HepG2 (cell line): ENCODE measurements at regions not wholly inside any gene's neighbourhood (a gene's known extent, or its start where the extent isn't known, plus 50 kb on each side); places are given as distances from the start of the nearest gene placed in this dataset.

Source experiments
- BCL6 ChIP-seq: IDR thresholded peaks from 2 replicates; pipeline ENCODE4 v1.6.1; 2016; ENCODE audit warnings: missing genetic modification reagents, missing compliant biosample characterization
- BCLAF1 ChIP-seq: fragments of 450-650 bp; IDR thresholded peaks from 2 replicates; pipeline ENCODE4 v1.6.1; 2017; ENCODE audit warnings: mild to moderate bottlenecking
- KLF9 ChIP-seq: IDR thresholded peaks from 2 replicates; pipeline ENCODE4 v1.6.1; 2016; ENCODE audit warnings: low read depth
- MED1 ChIP-seq: sonication (generic); formaldehyde crosslinking; IDR thresholded peaks from 2 replicates; pipeline ENCODE4 v1.4.0; 2020; ENCODE audit warnings: missing genetic modification reagents
- PHF21A ChIP-seq: sonication (generic); formaldehyde crosslinking; IDR thresholded peaks from 2 replicates; pipeline ENCODE4 v1.5.0; 2020; ENCODE audit warnings: mild to moderate bottlenecking, missing genetic modification reagents
- SAP130 ChIP-seq: IDR thresholded peaks from 2 replicates; pipeline ENCODE4 v1.6.1; 2016; ENCODE audit warnings: low read depth
- SOX6 ChIP-seq, 2 experiments: fragments of 450-650 bp in 1 of 2; sonication (generic) in 1 of 2; formaldehyde crosslinking in 1 of 2; IDR thresholded peaks; 2 replicates each; pipeline versions ENCODE4 v1.4.0 to v1.6.1; 2017 to 2020; ENCODE audit warnings: antibody characterized with exemption in 1 of 2, mild to moderate bottlenecking in 1 of 2, missing genetic modification reagents in 1 of 2
- SUZ12 ChIP-seq: fragments of 150-350 bp; IDR thresholded peaks from 2 replicates; pipeline ENCODE4 v1.6.1; 2014; ENCODE audit warnings: low read depth, low read length
- ZBTB3 ChIP-seq: sonication (generic); formaldehyde crosslinking; IDR thresholded peaks from 2 replicates; pipeline ENCODE4 v1.4.0; 2020; ENCODE audit warnings: low read depth, mild to moderate bottlenecking, moderate library complexity, missing genetic modification reagents, borderline replicate concordance
- ZFYVE20 ChIP-seq: sonication (generic); formaldehyde crosslinking; IDR thresholded peaks from 2 replicates; pipeline ENCODE4 v1.8.0; 2023; ENCODE audit warnings: low read depth, mild to moderate bottlenecking, moderate library complexity, missing genetic modification reagents, borderline replicate concordance
- ZNF234 ChIP-seq: sonication (generic); formaldehyde crosslinking; conservative IDR thresholded peaks from 2 replicates; pipeline ENCODE4 v1.5.1; 2020; ENCODE audit warnings: mild to moderate bottlenecking, missing genetic modification reagents
- ZNF329 ChIP-seq: sonication (generic); formaldehyde crosslinking; IDR thresholded peaks from 2 replicates; pipeline ENCODE4 v1.9.0; 2021; ENCODE audit warnings: low read depth, mild to moderate bottlenecking, missing genetic modification reagents
- ZNF333 ChIP-seq: sonication (generic); formaldehyde crosslinking; IDR thresholded peaks from 2 replicates; pipeline ENCODE4 v1.4.0; 2020; ENCODE audit warnings: mild to moderate bottlenecking, missing genetic modification reagents, borderline replicate concordance
- ZNF644 ChIP-seq: IDR thresholded peaks from 2 replicates; pipeline ENCODE4 v1.6.1; 2016; ENCODE audit warnings: low read depth
- ZNF75D ChIP-seq: sonication (generic); formaldehyde crosslinking; IDR thresholded peaks from 2 replicates; pipeline ENCODE4 v1.8.1; 2023; ENCODE audit warnings: missing genetic modification reagents, mild to moderate bottlenecking, borderline replicate concordance
- TF ChIP-seq, protein P1 (sequence below): IDR thresholded peaks from 2 replicates; pipeline ENCODE4 v1.6.1; 2012; ENCODE audit warnings: inconsistent platforms
- TF ChIP-seq, protein P2 (sequence below), 2 experiments: sonication (generic) in 1 of 2; formaldehyde crosslinking in 1 of 2; IDR thresholded peaks; 2 replicates each; pipeline versions ENCODE4 v1.6.1 to v1.9.0; 2014 to 2022; ENCODE audit warnings: antibody characterized with exemption in 1 of 2, borderline replicate concordance in 1 of 2, inconsistent platforms in 1 of 2, low read depth in 1 of 2, missing genetic modification reagents in 1 of 2
- TF ChIP-seq, protein P3 (sequence below), 2 experiments: IDR thresholded peaks; 2 replicates each; pipeline ENCODE4 v1.6.1; 2011 to 2012; ENCODE audit warnings: low read length in 2 of 2, borderline replicate concordance in 1 of 2, low read depth in 1 of 2, mild to moderate bottlenecking in 1 of 2, moderate library complexity in 1 of 2

GRCh38 chr5:15009420-15009819 lies 137.8 kb upstream of the ANKH start (continued):
- no peak for TF ChIP-seq SUZ12
- TF ChIP-seq, protein P1, sequence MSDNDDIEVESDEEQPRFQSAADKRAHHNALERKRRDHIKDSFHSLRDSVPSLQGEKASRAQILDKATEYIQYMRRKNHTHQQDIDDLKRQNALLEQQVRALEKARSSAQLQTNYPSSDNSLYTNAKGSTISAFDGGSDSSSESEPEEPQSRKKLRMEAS, result no peak
- TF ChIP-seq BCL6 (CRISPR knock-in tag), result peak; percentile 75
- TF ChIP-seq PHF21A (CRISPR knock-in tag), result peak; percentile 41; the same call in 1 of the 2 replicates
- TF ChIP-seq ZNF234, result no peak
- TF ChIP-seq ZNF75D (CRISPR knock-in tag), result no peak
- no peak for TF ChIP-seq BCLAF1
- TF ChIP-seq ZNF644, result peak; percentile 18; the same call in 1 of the 2 replicates
- TF ChIP-seq, protein P2, sequence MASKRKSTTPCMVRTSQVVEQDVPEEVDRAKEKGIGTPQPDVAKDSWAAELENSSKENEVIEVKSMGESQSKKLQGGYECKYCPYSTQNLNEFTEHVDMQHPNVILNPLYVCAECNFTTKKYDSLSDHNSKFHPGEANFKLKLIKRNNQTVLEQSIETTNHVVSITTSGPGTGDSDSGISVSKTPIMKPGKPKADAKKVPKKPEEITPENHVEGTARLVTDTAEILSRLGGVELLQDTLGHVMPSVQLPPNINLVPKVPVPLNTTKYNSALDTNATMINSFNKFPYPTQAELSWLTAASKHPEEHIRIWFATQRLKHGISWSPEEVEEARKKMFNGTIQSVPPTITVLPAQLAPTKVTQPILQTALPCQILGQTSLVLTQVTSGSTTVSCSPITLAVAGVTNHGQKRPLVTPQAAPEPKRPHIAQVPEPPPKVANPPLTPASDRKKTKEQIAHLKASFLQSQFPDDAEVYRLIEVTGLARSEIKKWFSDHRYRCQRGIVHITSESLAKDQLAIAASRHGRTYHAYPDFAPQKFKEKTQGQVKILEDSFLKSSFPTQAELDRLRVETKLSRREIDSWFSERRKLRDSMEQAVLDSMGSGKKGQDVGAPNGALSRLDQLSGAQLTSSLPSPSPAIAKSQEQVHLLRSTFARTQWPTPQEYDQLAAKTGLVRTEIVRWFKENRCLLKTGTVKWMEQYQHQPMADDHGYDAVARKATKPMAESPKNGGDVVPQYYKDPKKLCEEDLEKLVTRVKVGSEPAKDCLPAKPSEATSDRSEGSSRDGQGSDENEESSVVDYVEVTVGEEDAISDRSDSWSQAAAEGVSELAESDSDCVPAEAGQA (IDR thresholded peaks at IDR 0.05; ENCODE audit: low read depth), result no peak
- TF ChIP-seq, protein P2 (CRISPR knock-in tag; IDR thresholded peaks at IDR 0.05; ENCODE audit: borderline replicate concordance), result no peak
- peak; percentile 47 for TF ChIP-seq MED1 (CRISPR knock-in tag)
- no peak for TF ChIP-seq ZNF329
- no peak for TF ChIP-seq KLF9 (CRISPR knock-in tag)
- no peak for TF ChIP-seq SOX6 (IDR thresholded peaks at IDR 0.05)
- peak; percentile 78 for TF ChIP-seq SOX6 (CRISPR knock-in tag; IDR thresholded peaks at IDR 0.05)
- TF ChIP-seq, protein P3, sequence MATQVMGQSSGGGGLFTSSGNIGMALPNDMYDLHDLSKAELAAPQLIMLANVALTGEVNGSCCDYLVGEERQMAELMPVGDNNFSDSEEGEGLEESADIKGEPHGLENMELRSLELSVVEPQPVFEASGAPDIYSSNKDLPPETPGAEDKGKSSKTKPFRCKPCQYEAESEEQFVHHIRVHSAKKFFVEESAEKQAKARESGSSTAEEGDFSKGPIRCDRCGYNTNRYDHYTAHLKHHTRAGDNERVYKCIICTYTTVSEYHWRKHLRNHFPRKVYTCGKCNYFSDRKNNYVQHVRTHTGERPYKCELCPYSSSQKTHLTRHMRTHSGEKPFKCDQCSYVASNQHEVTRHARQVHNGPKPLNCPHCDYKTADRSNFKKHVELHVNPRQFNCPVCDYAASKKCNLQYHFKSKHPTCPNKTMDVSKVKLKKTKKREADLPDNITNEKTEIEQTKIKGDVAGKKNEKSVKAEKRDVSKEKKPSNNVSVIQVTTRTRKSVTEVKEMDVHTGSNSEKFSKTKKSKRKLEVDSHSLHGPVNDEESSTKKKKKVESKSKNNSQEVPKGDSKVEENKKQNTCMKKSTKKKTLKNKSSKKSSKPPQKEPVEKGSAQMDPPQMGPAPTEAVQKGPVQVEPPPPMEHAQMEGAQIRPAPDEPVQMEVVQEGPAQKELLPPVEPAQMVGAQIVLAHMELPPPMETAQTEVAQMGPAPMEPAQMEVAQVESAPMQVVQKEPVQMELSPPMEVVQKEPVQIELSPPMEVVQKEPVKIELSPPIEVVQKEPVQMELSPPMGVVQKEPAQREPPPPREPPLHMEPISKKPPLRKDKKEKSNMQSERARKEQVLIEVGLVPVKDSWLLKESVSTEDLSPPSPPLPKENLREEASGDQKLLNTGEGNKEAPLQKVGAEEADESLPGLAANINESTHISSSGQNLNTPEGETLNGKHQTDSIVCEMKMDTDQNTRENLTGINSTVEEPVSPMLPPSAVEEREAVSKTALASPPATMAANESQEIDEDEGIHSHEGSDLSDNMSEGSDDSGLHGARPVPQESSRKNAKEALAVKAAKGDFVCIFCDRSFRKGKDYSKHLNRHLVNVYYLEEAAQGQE (IDR thresholded peaks at IDR 0.05; ENCODE audit: borderline replicate concordance in 1 of 2, low read depth in 1 of 2, low read length in 2 of 2), result no peak
- no peak for TF ChIP-seq ZFYVE20
- no peak for TF ChIP-seq ZBTB3
- TF ChIP-seq SAP130 (CRISPR knock-in tag), result peak; percentile 68
- no peak for TF ChIP-seq ZNF333 (CRISPR knock-in tag)
